NOMO-1 (cell line): ENCODE measurements at regions not wholly inside any gene's neighbourhood (a gene's known extent, or its start where the extent isn't known, plus 50 kb on each side); places are given as distances from the start of the nearest gene placed in this dataset.

Source experiments
- DNase-seq, 2 experiments: peaks; one replicate each; lab custom pipeline; 2025; ENCODE audit not compliant: unreplicated experiment in 2 of 2; lab: John Stamatoyannopoulos, UW

- DNase-seq, result no peak
Measured at GRCh38 chr7:46146454-46147255, 225.6 kb upstream of the IGFBP3 start.

- no peak for DNase-seq
Measured at GRCh38 chr7:46145412-46145811, 224.3 kb upstream of the IGFBP3 start.

GRCh38 chr7:46143949-46144917, 223.2 kb upstream of the IGFBP3 start:
- DNase-seq, result no peak

- DNase-seq, result no peak
Measured at GRCh38 chr7:46143421-46143820, 222.3 kb upstream of the IGFBP3 start.

GRCh38 chr7:46139079-46139478, 218.0 kb upstream of the IGFBP3 start:
- no peak for DNase-seq

GRCh38 chr7:46137725-46138124, 216.7 kb upstream of the IGFBP3 start:
- no peak for DNase-seq

- no peak for DNase-seq
Measured at GRCh38 chr7:46135557-46135956, 214.5 kb upstream of the IGFBP3 start.

- no peak for DNase-seq
Measured at GRCh38 chr7:46134795-46135194, 213.7 kb upstream of the IGFBP3 start.

- no peak for DNase-seq
Measured at GRCh38 chr7:46134385-46134784, 213.3 kb upstream of the IGFBP3 start.

- DNase-seq, result no peak
Measured at GRCh38 chr7:46133751-46134150, 212.7 kb upstream of the IGFBP3 start.

GRCh38 chr7:46133072-46133471, 212.0 kb upstream of the IGFBP3 start:
- no peak for DNase-seq

GRCh38 chr7:46131916-46132795, 211.1 kb upstream of the IGFBP3 start:
- DNase-seq, result no peak

GRCh38 chr7:46129831-46130230, 208.8 kb upstream of the IGFBP3 start:
- no peak for DNase-seq

GRCh38 chr7:46127814-46128213, 206.7 kb upstream of the IGFBP3 start:
- no peak for DNase-seq

GRCh38 chr7:46126675-46127300, 205.7 kb upstream of the IGFBP3 start:
- no peak for DNase-seq

GRCh38 chr7:46123756-46124343, 202.8 kb upstream of the IGFBP3 start:
- DNase-seq, result no peak

GRCh38 chr7:46115410-46115809, 194.3 kb upstream of the IGFBP3 start:
- DNase-seq, result no peak

GRCh38 chr7:46109437-46109836, 188.4 kb upstream of the IGFBP3 start:
- DNase-seq, result no peak

- DNase-seq, result no peak
Measured at GRCh38 chr7:46108272-46108671, 187.2 kb upstream of the IGFBP3 start.
